Ovary (tissue), 7 donors: ENCODE measurements at regions not wholly inside any gene's neighbourhood (a gene's known extent, or its start where the extent isn't known, plus 50 kb on each side); places are given as distances from the start of the nearest gene placed in this dataset.

ENCODE experiments used
- DNase-seq, 5 donors: peaks; one replicate each; pipeline ENCODE4 v3.0.0-alpha.2; 2019 to 2020
- H3K27ac ChIP-seq, 2 donors: fragments of 200-600 bp; one replicate each; pipeline versions ENCODE4 v1.5.1 to v1.8.0; 2019 to 2022
- H3K27me3 ChIP-seq: fragments of 200-600 bp; one replicate; pipeline ENCODE4 v1.8.0; 2022
- H3K36me3 ChIP-seq: fragments of 200-600 bp; sonication (generic); one replicate; pipeline ENCODE4 v1.5.1; 2019
- H3K4me1 ChIP-seq: one replicate; pipeline ENCODE4 v1.8.1; 2013; ENCODE audit warnings: mild to moderate bottlenecking, moderate library complexity; ENCODE audit not compliant: insufficient read depth
- H3K4me3 ChIP-seq: fragments of 200-600 bp; sonication (generic); one replicate; pipeline ENCODE4 v1.5.1; 2017
- H3K9me3 ChIP-seq, 2 donors: fragments of 200-600 bp in 1 of 2; sonication (generic) in 1 of 2; one replicate each; pipeline versions ENCODE4 v1.5.1 to v1.8.1; 2013 to 2019; ENCODE audit warnings: mild to moderate bottlenecking in 1 of 2, moderate library complexity in 1 of 2
- EP300 ChIP-seq: sonication (generic); formaldehyde crosslinking; IDR thresholded peaks from one replicate; pipeline ENCODE4 v1.6.1; 2017; ENCODE audit warnings: antibody characterized with exemption
- POLR2A ChIP-seq: fragments of 450-650 bp; IDR thresholded peaks from one replicate; pipeline ENCODE4 v1.6.1; 2017; ENCODE audit warnings: antibody characterized with exemption, mild to moderate bottlenecking, moderate library complexity
- WGBS, 3 donors: extraction: QIAGEN DNeasy Blood & Tissue Kit in 1 of 3; methylation state at CpG; one replicate each; pipeline versions ENCODE4 v1.1.5 to v1.1.7; 2013 to 2017; 5-methylcytosine and 5-hydroxymethylcytosine counted together
- intact Hi-C, 4 donors: fragments of 100-400 bp; cut with DNase I; formaldehyde crosslinking; loops; one replicate each; pipeline versions ENCODE4 v1.11.0 to v1.15.1; 2022 to 2023
- TF ChIP-seq, protein P1 (sequence below), 3 donors: fragments of 450-650 bp in 2 of 3; fragments of 200-600 bp in 1 of 3; IDR thresholded peaks; one replicate each; pipeline versions ENCODE4 v1.5.1 to v1.8.0; 2016 to 2022; ENCODE audit warnings: antibody characterized with exemption in 3 of 3, mild to moderate bottlenecking in 1 of 3
- donor health status: DM: no; HTN: no; CAD: no; lungs with moderate emphysema.
- donor health status: DM: no; HTN: no; CAD: no.
- donor health status: Bipolar disorder and iron deficiency.
- donor health status: DM: no; HTN: no; CAD: no.
- donor health status: DM: yes; HTN: yes; CAD: no.

DNA sequence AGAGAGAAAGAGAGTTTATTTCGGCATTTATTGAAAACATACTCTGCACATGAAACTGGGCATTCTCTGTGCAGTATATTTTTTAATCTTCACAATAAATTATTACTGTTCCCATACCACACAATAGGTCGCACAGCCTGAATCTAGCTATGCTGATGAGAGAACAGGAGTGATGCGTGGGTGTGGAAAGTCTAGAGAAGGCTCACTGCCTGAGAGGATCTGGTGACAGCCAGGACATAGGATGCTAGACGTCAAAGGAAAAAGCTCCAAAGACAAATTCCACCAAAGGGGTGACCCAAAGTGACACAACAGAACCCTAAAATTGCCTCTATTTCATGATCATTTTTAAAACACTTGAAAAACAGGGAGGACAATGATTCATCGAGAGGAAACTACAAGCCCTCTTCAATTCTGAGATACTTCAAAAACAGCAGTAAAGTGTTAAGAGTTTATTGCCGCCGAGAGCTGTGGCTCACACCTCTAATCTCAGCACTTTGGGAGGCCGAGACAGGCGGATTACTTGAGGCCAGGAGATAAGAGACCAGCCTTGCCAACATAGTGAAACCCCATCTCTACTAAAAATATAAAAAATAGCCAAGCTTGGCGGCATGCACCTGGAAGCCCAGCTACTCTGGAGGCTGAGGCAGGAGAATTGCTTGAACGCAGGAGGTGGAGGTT is 189.6 kb upstream of the NBEA start:
- no peak for DNase-seq
- H3K4me1 ChIP-seq = peaks cover 11% of the 10 kb centered on the region
- no peak overlapping the region for H3K27ac ChIP-seq
- intact Hi-C loops = no loop called here
- no peak for TF ChIP-seq POLR2A
- TF ChIP-seq EP300 = no peak
- TF ChIP-seq, protein P1, sequence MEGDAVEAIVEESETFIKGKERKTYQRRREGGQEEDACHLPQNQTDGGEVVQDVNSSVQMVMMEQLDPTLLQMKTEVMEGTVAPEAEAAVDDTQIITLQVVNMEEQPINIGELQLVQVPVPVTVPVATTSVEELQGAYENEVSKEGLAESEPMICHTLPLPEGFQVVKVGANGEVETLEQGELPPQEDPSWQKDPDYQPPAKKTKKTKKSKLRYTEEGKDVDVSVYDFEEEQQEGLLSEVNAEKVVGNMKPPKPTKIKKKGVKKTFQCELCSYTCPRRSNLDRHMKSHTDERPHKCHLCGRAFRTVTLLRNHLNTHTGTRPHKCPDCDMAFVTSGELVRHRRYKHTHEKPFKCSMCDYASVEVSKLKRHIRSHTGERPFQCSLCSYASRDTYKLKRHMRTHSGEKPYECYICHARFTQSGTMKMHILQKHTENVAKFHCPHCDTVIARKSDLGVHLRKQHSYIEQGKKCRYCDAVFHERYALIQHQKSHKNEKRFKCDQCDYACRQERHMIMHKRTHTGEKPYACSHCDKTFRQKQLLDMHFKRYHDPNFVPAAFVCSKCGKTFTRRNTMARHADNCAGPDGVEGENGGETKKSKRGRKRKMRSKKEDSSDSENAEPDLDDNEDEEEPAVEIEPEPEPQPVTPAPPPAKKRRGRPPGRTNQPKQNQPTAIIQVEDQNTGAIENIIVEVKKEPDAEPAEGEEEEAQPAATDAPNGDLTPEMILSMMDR (IDR thresholded peaks at IDR 0.05) = no peak
- no peaks in the 10 kb centered on the region for H3K9me3 ChIP-seq
- no peaks in the 10 kb centered on the region for H3K36me3 ChIP-seq
- H3K4me3 ChIP-seq = no peak overlapping the region
- 84 to 86% (median 85%) methylated on average over 11 of the region's 11 CpGs for WGBS, 3 donors
- H3K27me3 ChIP-seq = no peaks in the 10 kb centered on the region

DNA sequence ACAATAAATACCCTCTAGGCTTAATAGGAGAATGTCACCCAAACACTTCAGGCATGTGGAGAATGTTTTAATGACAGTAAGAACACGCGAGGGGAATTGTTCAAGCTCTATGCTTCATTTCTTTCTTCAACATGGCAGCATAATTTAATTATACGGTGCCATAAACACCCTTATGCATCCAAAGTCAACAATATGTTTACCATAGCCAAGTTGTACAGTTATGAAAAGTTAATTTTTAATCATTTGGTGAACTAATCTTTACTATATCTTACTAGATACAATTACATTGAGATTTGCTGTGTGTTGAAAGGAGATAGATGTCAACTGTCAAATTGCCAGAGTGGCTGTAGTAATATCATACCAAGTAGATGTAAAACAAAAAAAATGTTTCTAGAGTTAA is 185.9 kb upstream of the NBEA start:
- intact Hi-C loops = no loop called here
- 77 to 85% (median 82%) methylated on average over 3 of the region's 3 CpGs for WGBS, 3 donors
- Histone ChIP-seq H3K9me3 (no peaks in the 10 kb centered on the region), H3K4me1 (no peaks in the 10 kb centered on the region), H3K4me3 (no peak overlapping the region), H3K36me3 (no peaks in the 10 kb centered on the region), H3K27me3 (no peaks in the 10 kb centered on the region), H3K27ac (no peak overlapping the region)
- DNase-seq = no peak
- no peak for TF ChIP-seq EP300
- TF ChIP-seq, protein P1 (IDR thresholded peaks at IDR 0.05) = no peak
- no peak for TF ChIP-seq POLR2A

DNA sequence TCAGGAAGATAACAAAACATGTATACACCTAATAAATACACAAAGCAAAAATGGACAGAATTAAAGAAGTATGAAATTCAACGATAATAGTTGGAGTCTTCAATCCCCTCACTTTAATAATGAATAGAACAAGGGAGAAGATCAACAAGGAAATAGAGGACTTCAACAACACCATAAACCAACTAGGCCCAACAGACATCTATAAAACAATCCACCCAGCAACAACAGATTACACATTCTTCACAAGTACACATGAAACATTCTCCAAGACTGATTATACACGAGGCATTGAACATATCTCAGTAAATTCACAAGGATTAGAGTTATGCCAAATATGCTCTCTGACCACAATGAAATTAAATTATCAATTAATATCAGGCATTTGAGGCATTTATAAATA is 185.5 kb upstream of the NBEA start:
- intact Hi-C loops = no loop called here
- WGBS, 3 donors = 67 to 73% (median 73%) methylated on average over 2 of the region's 2 CpGs
- TF ChIP-seq, protein P1 (IDR thresholded peaks at IDR 0.05) = no peak
- no peak for TF ChIP-seq POLR2A

DNA sequence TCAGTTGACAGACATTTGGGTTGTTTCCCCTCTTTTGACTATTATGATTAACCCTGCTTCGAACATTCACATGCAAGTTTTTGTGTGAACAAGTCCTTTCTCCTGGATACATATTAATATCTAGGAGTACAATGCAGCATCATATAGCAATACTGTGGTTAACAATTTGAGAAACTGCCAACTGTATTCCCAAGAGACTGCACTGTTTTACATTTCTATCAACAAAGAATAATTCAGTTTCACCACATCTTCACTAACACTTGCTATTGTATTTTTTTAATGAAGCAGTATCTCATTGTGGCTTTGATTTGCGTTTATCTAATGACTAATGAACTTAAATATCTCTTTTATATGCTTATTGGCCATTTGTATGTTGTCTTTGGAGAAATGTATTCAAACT is 184.6 kb upstream of the NBEA start:
- Histone ChIP-seq H3K27ac (no peak overlapping the region), H3K4me1 (no peaks in the 10 kb centered on the region), H3K27me3 (no peaks in the 10 kb centered on the region), H3K36me3 (no peaks in the 10 kb centered on the region), H3K9me3 (no peaks in the 10 kb centered on the region), H3K4me3 (no peak overlapping the region)
- 87 to 94% (median 92%) methylated on average over 2 of the region's 2 CpGs for WGBS, 3 donors
- no peak for TF ChIP-seq POLR2A
- TF ChIP-seq, protein P1 (IDR thresholded peaks at IDR 0.05) = no peak
- TF ChIP-seq EP300 = no peak
- intact Hi-C loops = no loop called here
- no peak for DNase-seq

More for the DNA sequence above, 185.5 kb upstream of the NBEA start:
- no peak overlapping the region for H3K27ac ChIP-seq
- H3K27me3 ChIP-seq = no peaks in the 10 kb centered on the region
- DNase-seq = no peak
- no peaks in the 10 kb centered on the region for H3K36me3 ChIP-seq
- H3K4me3 ChIP-seq = no peak overlapping the region
- no peaks in the 10 kb centered on the region for H3K4me1 ChIP-seq
- H3K9me3 ChIP-seq = no peaks in the 10 kb centered on the region
